H9 (cell line): ENCODE measurements at regions not wholly inside any gene's neighbourhood (a gene's known extent, or its start where the extent isn't known, plus 50 kb on each side); places are given as distances from the start of the nearest gene placed in this dataset.

Source experiments
- DNase-seq: peaks from one replicate; pipeline ENCODE4 v3.0.0-alpha.2; 2017
- H2AFZ ChIP-seq: one replicate; pipeline ENCODE4 v1.6.1; 2013; ENCODE audit warnings: mild to moderate bottlenecking, low read length, control low read depth, moderate library complexity
- H2AK5ac ChIP-seq: 2 replicates; pipeline ENCODE4 v1.6.1; 2013; ENCODE audit warnings: low read length, control low read depth, mixed read lengths; ENCODE audit not compliant: insufficient read length
- H2BK120ac ChIP-seq: one replicate; pipeline ENCODE4 v1.6.1; 2013; ENCODE audit warnings: low read depth, mild to moderate bottlenecking, low read length, control low read depth, inconsistent platforms; ENCODE audit not compliant: poor library complexity, severe bottlenecking
- H2BK12ac ChIP-seq: 2 replicates; pipeline ENCODE4 v1.6.1; 2013; ENCODE audit warnings: low read length, control low read depth, mixed read lengths, low read depth; ENCODE audit not compliant: insufficient read length
- H2BK15ac ChIP-seq: 2 replicates; pipeline ENCODE4 v1.6.1; 2013; ENCODE audit warnings: low read depth, low read length, control low read depth
- H2BK20ac ChIP-seq: one replicate; pipeline ENCODE4 v1.6.1; 2013; ENCODE audit warnings: low read depth, mild to moderate bottlenecking, low read length, control low read depth, inconsistent platforms; ENCODE audit not compliant: poor library complexity, severe bottlenecking
- H2BK5ac ChIP-seq: 2 replicates; pipeline ENCODE4 v1.6.1; 2013; ENCODE audit warnings: low read length, control low read depth, mixed read lengths; ENCODE audit not compliant: insufficient read length
- H3K14ac ChIP-seq: 2 replicates; pipeline ENCODE4 v1.6.1; 2013; ENCODE audit warnings: low read length, control low read depth; ENCODE audit not compliant: insufficient read depth
- H3K18ac ChIP-seq: 2 replicates; pipeline ENCODE4 v1.6.1; 2013; ENCODE audit warnings: low read depth, mild to moderate bottlenecking, mixed read lengths, low read length, control low read depth; ENCODE audit not compliant: insufficient read length
- H3K23ac ChIP-seq: 2 replicates; pipeline ENCODE4 v1.6.1; 2013; ENCODE audit warnings: low read length, control low read depth, mixed read lengths, low read depth; ENCODE audit not compliant: insufficient read length
- H3K23me2 ChIP-seq: 2 replicates; pipeline ENCODE4 v1.6.1; 2013; ENCODE audit warnings: low read depth, mild to moderate bottlenecking, mixed read lengths, low read length, control low read depth; ENCODE audit not compliant: insufficient read length, poor library complexity, severe bottlenecking
- H3K27ac ChIP-seq: 2 replicates; pipeline ENCODE4 v1.5.1; 2013; ENCODE audit warnings: low read length, control low read depth, mixed read lengths, low read depth; ENCODE audit not compliant: insufficient read length
- H3K27me3 ChIP-seq: 2 replicates; pipeline ENCODE4 v1.6.1; 2013; ENCODE audit warnings: low read length, control low read depth, inconsistent platforms; ENCODE audit not compliant: insufficient read depth
- H3K4ac ChIP-seq: 2 replicates; pipeline ENCODE4 v1.6.1; 2013; ENCODE audit warnings: low read depth, mild to moderate bottlenecking, control low read depth, inconsistent platforms, low read length, moderate library complexity
- H3K4me1 ChIP-seq: 2 replicates; pipeline ENCODE4 v1.6.1; 2013; ENCODE audit warnings: low read length, control low read depth, inconsistent platforms; ENCODE audit not compliant: insufficient read depth
- H3K4me2 ChIP-seq: 2 replicates; pipeline ENCODE4 v1.6.1; 2013; ENCODE audit warnings: low read length, control low read depth, mixed read lengths; ENCODE audit not compliant: insufficient read length, insufficient read depth
- H3K56ac ChIP-seq: 2 replicates; pipeline ENCODE4 v1.6.1; 2013; ENCODE audit warnings: low read depth, mild to moderate bottlenecking, mixed read lengths, low read length, control low read depth; ENCODE audit not compliant: insufficient read length
- H3K79me1 ChIP-seq: 2 replicates; pipeline ENCODE4 v1.6.1; 2013; ENCODE audit warnings: low read depth, mild to moderate bottlenecking, moderate library complexity, low read length, control low read depth, inconsistent platforms; ENCODE audit not compliant: insufficient read depth, poor library complexity, severe bottlenecking
- H3K79me2 ChIP-seq: 2 replicates; pipeline ENCODE4 v1.6.1; 2013; ENCODE audit warnings: low read length, control low read depth, inconsistent platforms; ENCODE audit not compliant: insufficient read depth
- H3K9ac ChIP-seq: 2 replicates; pipeline ENCODE4 v1.6.1; 2013; ENCODE audit warnings: low read length, control low read depth, mixed read lengths; ENCODE audit not compliant: insufficient read length; ENCODE audit errors: extremely low read depth
- H3K9me3 ChIP-seq: one replicate; pipeline ENCODE4 v1.6.1; 2013; ENCODE audit warnings: low read depth, low read length, inconsistent platforms; ENCODE audit not compliant: control insufficient read depth
- H3T11ph ChIP-seq: one replicate; pipeline ENCODE4 v1.6.1; 2013; ENCODE audit warnings: mild to moderate bottlenecking, low read length, control low read depth, inconsistent platforms
- H4K20me1 ChIP-seq: one replicate; pipeline ENCODE4 v1.6.1; 2013; ENCODE audit not compliant: control insufficient read depth, insufficient read length, insufficient read depth
- H4K5ac ChIP-seq: 2 replicates; pipeline ENCODE4 v1.6.1; 2013; ENCODE audit warnings: low read depth, mild to moderate bottlenecking, mixed read lengths, low read length, control low read depth; ENCODE audit not compliant: insufficient read length
- H4K8ac ChIP-seq: replicated peaks from 2 replicates; pipeline ENCODE4 v1.6.1; 2013; ENCODE audit warnings: low read length, control low read depth, mixed read lengths, low read depth; ENCODE audit not compliant: insufficient read length
- H4K91ac ChIP-seq: 2 replicates; pipeline ENCODE4 v1.6.1; 2013; ENCODE audit warnings: low read depth, mild to moderate bottlenecking, moderate library complexity, mixed read lengths, low read length, control low read depth; ENCODE audit not compliant: insufficient read length
- H3K27ac Mint-ChIP-seq, 3 experiments: 2 replicates in 2 of 3; 3 replicates in 1 of 3; pipeline ENCODE4 v1.8.0; 2020 to 2021; ENCODE audit warnings: mixed read lengths in 3 of 3, mild to moderate bottlenecking in 1 of 3, moderate library complexity in 1 of 3
- H3K27me3 Mint-ChIP-seq: 2 replicates; pipeline ENCODE4 v1.8.0; 2021; ENCODE audit warnings: low read depth, mild to moderate bottlenecking, moderate library complexity, mixed read lengths
- H3K36me3 Mint-ChIP-seq, 3 experiments: 2 replicates in 2 of 3; 3 replicates in 1 of 3; pipeline ENCODE4 v1.8.0; 2020 to 2021; ENCODE audit warnings: low read depth in 3 of 3, mixed read lengths in 3 of 3; ENCODE audit not compliant: insufficient read depth in 1 of 3
- H3K4me1 Mint-ChIP-seq, 2 experiments: 2 replicates each; pipeline ENCODE4 v1.8.0; 2020; ENCODE audit warnings: mixed read lengths in 2 of 2
- H3K4me3 Mint-ChIP-seq, 2 experiments: 2 replicates in 1 of 2; 3 replicates in 1 of 2; pipeline ENCODE4 v1.8.0; 2020 to 2021; ENCODE audit warnings: mild to moderate bottlenecking in 2 of 2, mixed read lengths in 2 of 2, moderate library complexity in 1 of 2
- H3K9me3 Mint-ChIP-seq, 2 experiments: 2 replicates in 1 of 2; 3 replicates in 1 of 2; pipeline ENCODE4 v1.8.0; 2020; ENCODE audit warnings: mild to moderate bottlenecking in 2 of 2, mixed read lengths in 2 of 2, moderate library complexity in 1 of 2
- WGBS: extraction: QIAGEN DNeasy Blood & Tissue Kit; methylation state at CpG from one replicate; pipeline ENCODE4 v1.1.7; 2013; ENCODE audit warnings: missing lambda C conversion rate, low lambda C conversion rate, mixed read lengths; ENCODE audit not compliant: insufficient read length; ENCODE audit errors: extremely low coverage; 5-methylcytosine and 5-hydroxymethylcytosine counted together
- TF ChIP-seq, protein P1 (sequence below): fragments of 200-600 bp; sonication (generic); conservative IDR thresholded peaks from 3 replicates; pipeline ENCODE4 v1.8.0; 2021; ENCODE audit warnings: antibody characterized with exemption, mild to moderate bottlenecking

DNA sequence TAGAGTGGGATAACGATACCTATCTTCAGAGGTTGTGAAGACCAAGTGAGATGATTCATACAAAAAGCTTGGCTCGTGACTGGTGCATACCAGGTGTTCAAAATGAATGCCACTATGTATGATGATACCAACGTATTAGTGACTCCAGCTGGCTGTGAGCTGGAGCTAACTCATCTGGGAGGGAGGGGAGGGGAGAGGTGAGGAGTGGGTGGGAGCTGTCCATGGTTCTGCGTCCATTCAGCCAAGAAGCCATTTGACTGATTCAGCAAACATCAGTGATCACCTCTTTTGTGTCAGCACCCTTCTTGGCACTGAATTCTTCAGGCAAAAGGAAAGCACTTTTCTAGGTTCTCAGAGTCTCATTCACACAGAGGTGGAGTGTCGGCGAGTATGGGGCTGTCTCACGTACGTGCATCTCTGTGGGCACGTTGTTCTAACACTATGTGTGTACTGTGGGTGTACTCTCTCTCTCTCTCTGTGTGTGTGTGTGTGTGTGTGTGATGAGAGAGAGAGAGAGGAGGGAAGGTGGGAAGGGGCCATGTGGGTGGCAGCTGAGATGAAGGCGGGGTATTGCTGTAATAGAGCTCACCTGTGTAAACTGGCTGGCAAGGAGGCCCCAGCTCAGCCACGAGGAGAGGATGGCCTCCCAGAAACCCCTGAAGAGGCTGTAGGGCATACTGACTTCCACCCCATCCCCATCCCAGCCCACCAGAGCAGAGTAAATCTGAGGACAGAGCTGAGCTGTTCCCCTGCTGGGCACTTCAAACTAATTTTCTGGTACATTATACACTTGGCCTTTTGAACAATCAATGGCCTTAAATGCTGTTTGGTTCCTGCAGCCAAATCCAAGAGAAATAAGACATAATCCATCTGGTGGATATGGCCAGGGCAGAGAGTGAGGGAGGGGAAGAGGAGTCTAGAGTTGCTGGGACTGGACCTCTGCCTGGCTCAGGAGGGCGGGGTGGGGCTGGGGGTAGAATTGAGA, 96.1 kb upstream of the THY1 start:
- H2BK5ac ChIP-seq = no peak overlapping the region
- peaks cover 8 to 25% of the 10 kb centered on the region in 2 experiments for H3K4me1 Mint-ChIP-seq
- DNase-seq = peak; percentile 73

More for the DNA sequence above, 96.1 kb upstream of the THY1 start:
- no peaks in the 10 kb centered on the region for H3K27me3 ChIP-seq
- no peaks in the 10 kb centered on the region for H3K4me1 ChIP-seq
- no peak overlapping the region for H3K27ac ChIP-seq
- no peak overlapping the region for H2BK120ac ChIP-seq
- no peak overlapping the region for H3K4ac ChIP-seq
- no CpG with 5 or more reads among the region's 12 CpGs for WGBS
- no peak overlapping the region for H3K14ac ChIP-seq
- H2AK5ac ChIP-seq = no peak overlapping the region
- no peak overlapping the region for H3T11ph ChIP-seq
- no peaks in the 10 kb centered on the region for H3K79me1 ChIP-seq
- H2BK12ac ChIP-seq = no peak overlapping the region
- no peak overlapping the region for H2BK20ac ChIP-seq
- H2AFZ ChIP-seq = no peak overlapping the region
- no peaks in the 10 kb centered on the region for H3K79me2 ChIP-seq
- no peak overlapping the region for H3K23ac ChIP-seq
- H3K4me2 ChIP-seq = no peak overlapping the region
- H4K91ac ChIP-seq = no peak overlapping the region
- no peaks in the 10 kb centered on the region; a peak in 1 of 7 replicates for H3K36me3 Mint-ChIP-seq
- H3K9ac ChIP-seq = no peak overlapping the region
- no peaks in the 10 kb centered on the region for H3K9me3 ChIP-seq
- no peak overlapping the region for H2BK15ac ChIP-seq
- H3K23me2 ChIP-seq = no peaks in the 10 kb centered on the region
- H4K8ac ChIP-seq = no peak overlapping the region
- TF ChIP-seq, protein P1, sequence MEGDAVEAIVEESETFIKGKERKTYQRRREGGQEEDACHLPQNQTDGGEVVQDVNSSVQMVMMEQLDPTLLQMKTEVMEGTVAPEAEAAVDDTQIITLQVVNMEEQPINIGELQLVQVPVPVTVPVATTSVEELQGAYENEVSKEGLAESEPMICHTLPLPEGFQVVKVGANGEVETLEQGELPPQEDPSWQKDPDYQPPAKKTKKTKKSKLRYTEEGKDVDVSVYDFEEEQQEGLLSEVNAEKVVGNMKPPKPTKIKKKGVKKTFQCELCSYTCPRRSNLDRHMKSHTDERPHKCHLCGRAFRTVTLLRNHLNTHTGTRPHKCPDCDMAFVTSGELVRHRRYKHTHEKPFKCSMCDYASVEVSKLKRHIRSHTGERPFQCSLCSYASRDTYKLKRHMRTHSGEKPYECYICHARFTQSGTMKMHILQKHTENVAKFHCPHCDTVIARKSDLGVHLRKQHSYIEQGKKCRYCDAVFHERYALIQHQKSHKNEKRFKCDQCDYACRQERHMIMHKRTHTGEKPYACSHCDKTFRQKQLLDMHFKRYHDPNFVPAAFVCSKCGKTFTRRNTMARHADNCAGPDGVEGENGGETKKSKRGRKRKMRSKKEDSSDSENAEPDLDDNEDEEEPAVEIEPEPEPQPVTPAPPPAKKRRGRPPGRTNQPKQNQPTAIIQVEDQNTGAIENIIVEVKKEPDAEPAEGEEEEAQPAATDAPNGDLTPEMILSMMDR = no peak
- H3K4me3 Mint-ChIP-seq = no peak overlapping the region
- no peak overlapping the region for H4K5ac ChIP-seq
- H3K9me3 Mint-ChIP-seq = no peaks in the 10 kb centered on the region
- no peak overlapping the region for H3K56ac ChIP-seq
- peaks cover 13% of the 10 kb centered on the region for H3K27me3 Mint-ChIP-seq
- H4K20me1 ChIP-seq = no peaks in the 10 kb centered on the region
- H3K27ac Mint-ChIP-seq = no peak overlapping the region; a peak in 1 of 7 replicates
- H3K18ac ChIP-seq = no peak overlapping the region
